Subcutaneous abdominal adipose tissue (tissue), 5 donors: ENCODE measurements at regions not wholly inside any gene's neighbourhood (a gene's known extent, or its start where the extent isn't known, plus 50 kb on each side); places are given as distances from the start of the nearest gene placed in this dataset.

ENCODE experiments used
- H3K27ac ChIP-seq: one replicate; pipeline ENCODE4 v1.7.0; 2013; ENCODE audit warnings: low read depth, mild to moderate bottlenecking, inconsistent platforms, low read length, moderate library complexity
- H3K27me3 ChIP-seq, 5 donors: one replicate each; pipeline ENCODE4 v1.7.0; 2013; ENCODE audit warnings: low read length in 5 of 5, inconsistent platforms in 1 of 5; ENCODE audit not compliant: control insufficient read depth in 5 of 5, insufficient read depth in 4 of 5
- H3K36me3 ChIP-seq, 5 donors: one replicate each; pipeline ENCODE4 v1.7.0; 2013; ENCODE audit warnings: low read length in 5 of 5; ENCODE audit not compliant: control insufficient read depth in 5 of 5, insufficient read depth in 5 of 5
- H3K4me1 ChIP-seq, 5 donors: one replicate each; pipeline ENCODE4 v1.7.0; 2013; ENCODE audit warnings: low read length in 5 of 5, mild to moderate bottlenecking in 3 of 5, moderate library complexity in 1 of 5; ENCODE audit not compliant: control insufficient read depth in 5 of 5, insufficient read depth in 5 of 5
- H3K4me3 ChIP-seq, 5 donors: one replicate each; pipeline ENCODE4 v1.7.0; 2013; ENCODE audit warnings: low read length in 5 of 5, low read depth in 1 of 5
- H3K9ac ChIP-seq, 5 donors: one replicate each; pipeline ENCODE4 v1.7.0; 2013; ENCODE audit warnings: low read length in 5 of 5, mild to moderate bottlenecking in 4 of 5, moderate library complexity in 3 of 5
- H3K9me3 ChIP-seq, 5 donors: one replicate each; pipeline ENCODE4 v1.7.0; 2013; ENCODE audit warnings: low read length in 5 of 5; ENCODE audit not compliant: control insufficient read depth in 5 of 5
- donor health status: healthy.
- donor health status: healthy.
- donor health status: healthy.
- donor health status: healthy.
- donor health status: healthy.

DNA sequence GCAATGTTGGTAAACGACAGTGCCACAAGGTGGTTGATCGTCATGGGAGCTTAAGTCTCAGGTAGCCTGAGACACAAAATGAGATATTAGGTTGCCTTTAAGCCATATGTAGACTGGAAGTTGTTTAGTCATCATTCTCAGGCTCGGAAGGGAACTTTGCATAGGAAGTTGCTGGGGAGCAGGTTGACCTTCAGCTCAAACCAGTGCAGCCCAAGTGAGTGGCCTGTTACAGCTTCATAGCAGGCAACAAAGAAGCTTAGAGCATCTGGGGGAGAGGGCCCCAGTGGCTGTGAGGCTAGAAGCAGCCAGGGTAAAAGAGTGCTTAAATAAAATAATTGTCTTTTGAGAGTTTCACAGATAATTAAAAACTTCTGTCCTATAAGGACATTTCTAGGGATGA, 404.0 kb downstream of the GUCY1A2 start:
- no peak overlapping the region for H3K9ac ChIP-seq
- H3K36me3 ChIP-seq, result no peaks in the 10 kb centered on the region
- H3K4me1 ChIP-seq, result no peaks in the 10 kb centered on the region
- no peaks in the 10 kb centered on the region for H3K9me3 ChIP-seq
- no peak overlapping the region for H3K4me3 ChIP-seq
- no peaks in the 10 kb centered on the region for H3K27me3 ChIP-seq
- no peak overlapping the region for H3K27ac ChIP-seq

DNA sequence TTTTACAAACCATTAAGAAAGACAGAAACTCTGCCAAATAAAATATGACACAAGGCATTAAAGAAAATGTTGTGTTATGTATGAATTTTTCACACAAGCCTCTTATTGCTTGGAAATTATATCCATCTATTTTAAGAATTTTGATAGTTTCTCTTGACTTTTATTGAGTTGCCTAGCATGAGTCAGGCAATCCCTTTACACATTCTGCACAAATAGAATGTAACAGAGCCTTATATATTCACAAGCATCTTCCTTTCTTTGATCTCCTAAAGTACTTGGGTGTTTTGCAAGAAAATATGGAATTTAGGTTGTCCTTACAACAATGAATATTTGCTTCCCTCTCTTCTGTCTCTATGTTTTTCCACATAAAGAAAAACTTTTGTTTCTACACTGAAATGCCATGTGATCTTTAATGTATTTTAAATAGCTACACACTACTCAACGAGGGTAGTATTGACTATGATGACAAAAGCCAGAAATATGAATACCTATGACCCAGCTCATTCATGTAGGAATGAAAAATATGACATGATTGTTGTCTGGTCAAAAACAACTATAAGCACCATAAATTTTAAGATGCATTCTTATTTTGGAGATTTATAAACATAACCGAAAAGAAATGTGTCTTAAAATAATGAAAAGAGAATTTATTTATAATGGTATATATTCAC, 398.8 kb downstream of the GUCY1A2 start:
- Histone ChIP-seq H3K27me3 (no peaks in the 10 kb centered on the region), H3K27ac (no peak overlapping the region), H3K4me1 (no peaks in the 10 kb centered on the region), H3K4me3 (no peak overlapping the region), H3K9ac (no peak overlapping the region), H3K9me3 (no peaks in the 10 kb centered on the region), H3K36me3 (no peaks in the 10 kb centered on the region)

- Histone ChIP-seq H3K9ac (no peak overlapping the region), H3K27ac (no peak overlapping the region), H3K4me1 (no peaks in the 10 kb centered on the region), H3K4me3 (no peak overlapping the region), H3K9me3 (no peaks in the 10 kb centered on the region), H3K36me3 (no peaks in the 10 kb centered on the region), H3K27me3 (no peaks in the 10 kb centered on the region)
Measured at GRCh38 chr11:106621484-106621883, 396.8 kb downstream of the GUCY1A2 start.
